Endothelial cell of umbilical vein (primary cell): ENCODE measurements at regions not wholly inside any gene's neighbourhood (a gene's known extent, or its start where the extent isn't known, plus 50 kb on each side); places are given as distances from the start of the nearest gene placed in this dataset.

Experiments used
- CTCF ChIP-seq, 2 donors: IDR thresholded peaks; 1 replicate in 1 of 2; 2 replicates in 1 of 2; pipeline ENCODE4 v1.5.1; 2011; ENCODE audit warnings: low read length in 2 of 2, mild to moderate bottlenecking in 2 of 2, moderate library complexity in 2 of 2, control low read depth in 1 of 2, inconsistent platforms in 1 of 2, low read depth in 1 of 2; ENCODE audit not compliant: insufficient read depth in 1 of 2; ENCODE audit errors: extremely low read depth in 1 of 2
- EZH2 ChIP-seq: IDR thresholded peaks from 2 replicates; pipeline ENCODE4 v1.6.1; 2012; ENCODE audit warnings: borderline replicate concordance, low read depth, mild to moderate bottlenecking, moderate library complexity, low read length, inconsistent platforms; ENCODE audit not compliant: severe bottlenecking
- GATA2 ChIP-seq: IDR thresholded peaks from 2 replicates; pipeline ENCODE4 v1.7.0; 2011; ENCODE audit warnings: low read depth, mild to moderate bottlenecking, moderate library complexity, mixed read lengths, low read length; ENCODE audit not compliant: insufficient read length, insufficient read depth
- POLR2A ChIP-seq: IDR thresholded peaks from 2 replicates; pipeline ENCODE4 v1.6.1; 2012; ENCODE audit warnings: low read depth, mild to moderate bottlenecking, control low read depth, low read length

DNA sequence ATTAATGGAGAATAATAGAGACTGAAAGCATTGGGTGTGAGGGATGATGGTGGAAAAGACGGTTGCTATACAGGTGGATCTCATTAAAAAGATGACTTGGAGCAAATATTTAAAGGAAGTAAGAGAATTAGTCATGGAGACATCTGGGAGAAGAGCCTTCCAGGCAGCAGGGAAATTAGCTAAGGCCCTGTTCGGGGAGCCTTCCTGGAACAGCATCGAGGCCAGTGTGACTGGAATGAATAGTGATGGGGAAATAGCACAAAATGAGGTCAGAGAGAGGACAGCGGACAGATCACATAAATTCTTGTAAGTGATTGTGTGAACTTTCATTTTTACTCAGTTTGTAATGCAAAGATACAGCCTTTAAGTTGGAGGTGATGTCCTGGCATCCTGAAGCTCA lies 842.3 kb downstream of the SLC6A15 start:
- TF ChIP-seq CTCF (IDR thresholded peaks at IDR 0.05; ENCODE audit: extremely low read depth in 1 of 2, insufficient read depth in 1 of 2, low read depth in 1 of 2, low read length in 2 of 2) (no peak), POLR2A (no peak), GATA2 (no peak), EZH2 (no peak)
